H1 (cell line): ENCODE measurements at regions not wholly inside any gene's neighbourhood (a gene's known extent, or its start where the extent isn't known, plus 50 kb on each side); places are given as distances from the start of the nearest gene placed in this dataset.

Experiments used
- JUN ChIP-seq: IDR thresholded peaks from 2 replicates; pipeline ENCODE4 v1.6.1; 2011; ENCODE audit warnings: low read depth, mild to moderate bottlenecking, improper control_type of control experiment, low read length
- NRF1 ChIP-seq: IDR thresholded peaks from 2 replicates; pipeline ENCODE4 v1.6.1; 2011; ENCODE audit warnings: mild to moderate bottlenecking, low read depth, low read length, improper control_type of control experiment
- POLR2A ChIP-seq, 2 experiments: IDR thresholded peaks; 1 replicate in 1 of 2; 2 replicates in 1 of 2; pipeline ENCODE4 v1.6.1; 2011; ENCODE audit warnings: low read depth in 2 of 2, low read length in 2 of 2, mild to moderate bottlenecking in 2 of 2; ENCODE audit errors: control extremely low read depth in 1 of 2
- POLR2AphosphoS5 ChIP-seq: IDR thresholded peaks from 2 replicates; pipeline ENCODE4 v1.6.1; 2011; ENCODE audit warnings: low read depth, low read length
- RFX5 ChIP-seq: IDR thresholded peaks from 2 replicates; pipeline ENCODE4 v1.6.1; 2011; ENCODE audit warnings: low read depth, low read length, improper control_type of control experiment, borderline replicate concordance
- TF ChIP-seq, protein P1 (sequence below): IDR thresholded peaks from 2 replicates; pipeline ENCODE4 v1.6.1; 2012; ENCODE audit warnings: inconsistent platforms
- TF ChIP-seq, protein P2 (sequence below), 3 experiments: IDR thresholded peaks; 1 replicate in 2 of 3; 2 replicates in 1 of 3; pipeline versions ENCODE4 v1.5.1 to v1.6.1; 2011; ENCODE audit warnings: low read length in 3 of 3, mild to moderate bottlenecking in 3 of 3, inconsistent platforms in 2 of 3, low read depth in 1 of 3, moderate library complexity in 1 of 3; ENCODE audit not compliant: insufficient read depth in 1 of 3; ENCODE audit errors: control extremely low read depth in 1 of 3
- TF ChIP-seq, protein P3 (sequence below): IDR thresholded peaks from 2 replicates; pipeline ENCODE4 v1.6.1; 2012; ENCODE audit warnings: low read length, inconsistent platforms

DNA sequence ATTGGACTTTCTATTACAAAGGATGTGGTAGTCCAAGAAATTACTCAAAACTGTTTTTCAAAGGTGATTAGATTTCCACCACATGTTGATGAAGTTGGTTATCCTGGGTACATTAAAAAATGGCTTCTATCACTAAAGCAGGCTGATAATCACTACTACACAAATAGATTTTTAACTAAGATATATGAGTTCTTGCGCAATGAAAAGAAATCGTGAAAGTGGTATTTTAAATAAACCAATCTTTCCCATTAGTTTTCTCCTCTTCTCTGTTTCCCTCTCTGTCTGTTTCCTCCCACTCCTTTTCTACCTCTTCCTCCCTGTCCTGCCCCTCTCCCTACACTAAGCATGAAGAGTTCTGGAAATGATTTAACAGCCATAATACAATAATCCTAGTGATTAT is 487.9 kb upstream of the CITED2 start:
- TF ChIP-seq, protein P1, sequence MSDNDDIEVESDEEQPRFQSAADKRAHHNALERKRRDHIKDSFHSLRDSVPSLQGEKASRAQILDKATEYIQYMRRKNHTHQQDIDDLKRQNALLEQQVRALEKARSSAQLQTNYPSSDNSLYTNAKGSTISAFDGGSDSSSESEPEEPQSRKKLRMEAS: no peak
- TF ChIP-seq, protein P2, sequence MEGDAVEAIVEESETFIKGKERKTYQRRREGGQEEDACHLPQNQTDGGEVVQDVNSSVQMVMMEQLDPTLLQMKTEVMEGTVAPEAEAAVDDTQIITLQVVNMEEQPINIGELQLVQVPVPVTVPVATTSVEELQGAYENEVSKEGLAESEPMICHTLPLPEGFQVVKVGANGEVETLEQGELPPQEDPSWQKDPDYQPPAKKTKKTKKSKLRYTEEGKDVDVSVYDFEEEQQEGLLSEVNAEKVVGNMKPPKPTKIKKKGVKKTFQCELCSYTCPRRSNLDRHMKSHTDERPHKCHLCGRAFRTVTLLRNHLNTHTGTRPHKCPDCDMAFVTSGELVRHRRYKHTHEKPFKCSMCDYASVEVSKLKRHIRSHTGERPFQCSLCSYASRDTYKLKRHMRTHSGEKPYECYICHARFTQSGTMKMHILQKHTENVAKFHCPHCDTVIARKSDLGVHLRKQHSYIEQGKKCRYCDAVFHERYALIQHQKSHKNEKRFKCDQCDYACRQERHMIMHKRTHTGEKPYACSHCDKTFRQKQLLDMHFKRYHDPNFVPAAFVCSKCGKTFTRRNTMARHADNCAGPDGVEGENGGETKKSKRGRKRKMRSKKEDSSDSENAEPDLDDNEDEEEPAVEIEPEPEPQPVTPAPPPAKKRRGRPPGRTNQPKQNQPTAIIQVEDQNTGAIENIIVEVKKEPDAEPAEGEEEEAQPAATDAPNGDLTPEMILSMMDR (IDR thresholded peaks at IDR 0.05; ENCODE audit: control extremely low read depth in 1 of 3, insufficient read depth in 1 of 3, low read depth in 1 of 3, low read length in 3 of 3): no peak
- TF ChIP-seq NRF1: no peak
- TF ChIP-seq, protein P3, sequence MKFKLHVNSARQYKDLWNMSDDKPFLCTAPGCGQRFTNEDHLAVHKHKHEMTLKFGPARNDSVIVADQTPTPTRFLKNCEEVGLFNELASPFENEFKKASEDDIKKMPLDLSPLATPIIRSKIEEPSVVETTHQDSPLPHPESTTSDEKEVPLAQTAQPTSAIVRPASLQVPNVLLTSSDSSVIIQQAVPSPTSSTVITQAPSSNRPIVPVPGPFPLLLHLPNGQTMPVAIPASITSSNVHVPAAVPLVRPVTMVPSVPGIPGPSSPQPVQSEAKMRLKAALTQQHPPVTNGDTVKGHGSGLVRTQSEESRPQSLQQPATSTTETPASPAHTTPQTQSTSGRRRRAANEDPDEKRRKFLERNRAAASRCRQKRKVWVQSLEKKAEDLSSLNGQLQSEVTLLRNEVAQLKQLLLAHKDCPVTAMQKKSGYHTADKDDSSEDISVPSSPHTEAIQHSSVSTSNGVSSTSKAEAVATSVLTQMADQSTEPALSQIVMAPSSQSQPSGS: no peak
- TF ChIP-seq POLR2A (IDR thresholded peaks at IDR 0.05; ENCODE audit: control extremely low read depth in 1 of 2, low read depth in 2 of 2, low read length in 2 of 2): no peak
- no peak for TF ChIP-seq POLR2AphosphoS5
- no peak for TF ChIP-seq JUN
- no peak for TF ChIP-seq RFX5
